ENCODE measurements at regions not wholly inside any gene's neighbourhood (a gene's known extent, or its start where the extent isn't known, plus 50 kb on each side); places are given as distances from the start of the nearest gene placed in this dataset.

DNA sequence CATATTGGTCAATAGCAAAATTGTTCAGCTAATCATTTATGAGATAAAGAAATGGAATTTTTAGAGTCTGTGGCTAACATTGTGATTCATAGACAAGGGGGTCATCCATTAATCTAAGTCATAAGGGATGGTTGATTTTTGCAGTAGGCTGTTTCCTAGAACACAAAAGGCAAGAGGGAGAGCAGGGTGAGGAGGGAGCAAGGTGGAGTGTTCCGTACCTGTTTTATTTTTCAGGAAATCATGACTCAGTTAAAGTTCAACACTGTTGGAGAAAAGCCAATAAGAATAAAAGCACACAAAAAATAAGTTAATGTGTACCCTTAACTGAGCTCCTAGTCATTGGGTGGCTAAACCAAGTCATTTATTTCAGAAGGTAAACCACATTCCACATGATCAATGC lies 512.4 kb upstream of the ATXN8OS start:
- no peak for DNase-seq
- 29 to 37% methylated on average over 1 of the region's 1 CpG for WGBS, 2 donors (ENCODE audit: low coverage in 1 of 2)
- H3K27me3 ChIP-seq: no peaks in the 10 kb centered on the region
- intact Hi-C loops (cut with DNase I; ENCODE audit: low total_unique reads) (no loop called here), in situ Hi-C loops (cut with MboI; ENCODE audit: low pct_ligation_motif_present in 1 of 4, low pct_unique_long_range_greater_than_20kb in 1 of 4, low sequenced_read_pairs in 3 of 4) (loop anchor here in 1 of 4 donors (25.0 kb wide), 1 partner anchor 267 kb away; no protein-coding TSS in a partner anchor)
- H3K9me3 ChIP-seq: no peaks in the 10 kb centered on the region
- H3K27ac ChIP-seq: no peak overlapping the region
- no peaks in the 10 kb centered on the region for H3K4me1 ChIP-seq
- TF ChIP-seq POLR2A (IDR thresholded peaks at IDR 0.05): no peak
- TF ChIP-seq POLR2AphosphoS5 (IDR thresholded peaks at IDR 0.05): no peak
- no peak for TF ChIP-seq EP300 (IDR thresholded peaks at IDR 0.05; ENCODE audit: low read depth)
- no peaks in the 10 kb centered on the region for H3K36me3 ChIP-seq
- H3K4me3 ChIP-seq: no peak overlapping the region

DNA sequence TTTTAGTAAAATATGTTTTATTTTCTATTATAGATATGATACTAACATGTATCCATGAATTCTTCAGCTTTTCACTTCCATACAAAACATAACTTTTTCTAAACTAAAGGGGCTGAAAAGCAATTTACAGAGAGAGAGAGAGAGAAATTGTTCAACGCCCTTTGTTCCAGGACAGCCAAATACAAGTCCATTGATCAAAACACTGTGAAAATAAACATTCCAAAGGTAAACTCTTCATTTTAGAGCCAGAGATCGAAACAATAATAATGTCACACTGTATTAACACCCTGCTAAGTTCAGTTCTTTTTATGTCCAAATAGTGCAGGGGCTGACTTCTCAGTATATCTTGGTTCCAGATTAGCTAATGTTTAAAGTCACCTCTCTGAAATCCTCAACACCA lies 516.2 kb upstream of the ATXN8OS start:
- intact Hi-C loops (cut with DNase I; ENCODE audit: low total_unique reads): no loop called here
- no peak overlapping the region for H3K27ac ChIP-seq
- no peaks in the 10 kb centered on the region for H3K27me3 ChIP-seq
- DNase-seq: no peak
- no peak overlapping the region for H3K4me3 ChIP-seq
- H3K4me1 ChIP-seq: no peaks in the 10 kb centered on the region
- WGBS, 2 donors (ENCODE audit: low coverage in 1 of 2): 52 to 61% methylated on average over 2 of the region's 2 CpGs
- no peaks in the 10 kb centered on the region for H3K9me3 ChIP-seq
- H3K36me3 ChIP-seq: no peaks in the 10 kb centered on the region
- no peak for TF ChIP-seq EP300 (IDR thresholded peaks at IDR 0.05; ENCODE audit: low read depth)
- TF ChIP-seq POLR2A (IDR thresholded peaks at IDR 0.05): no peak
- TF ChIP-seq POLR2AphosphoS5 (IDR thresholded peaks at IDR 0.05): no peak
- TF ChIP-seq, protein P1, sequence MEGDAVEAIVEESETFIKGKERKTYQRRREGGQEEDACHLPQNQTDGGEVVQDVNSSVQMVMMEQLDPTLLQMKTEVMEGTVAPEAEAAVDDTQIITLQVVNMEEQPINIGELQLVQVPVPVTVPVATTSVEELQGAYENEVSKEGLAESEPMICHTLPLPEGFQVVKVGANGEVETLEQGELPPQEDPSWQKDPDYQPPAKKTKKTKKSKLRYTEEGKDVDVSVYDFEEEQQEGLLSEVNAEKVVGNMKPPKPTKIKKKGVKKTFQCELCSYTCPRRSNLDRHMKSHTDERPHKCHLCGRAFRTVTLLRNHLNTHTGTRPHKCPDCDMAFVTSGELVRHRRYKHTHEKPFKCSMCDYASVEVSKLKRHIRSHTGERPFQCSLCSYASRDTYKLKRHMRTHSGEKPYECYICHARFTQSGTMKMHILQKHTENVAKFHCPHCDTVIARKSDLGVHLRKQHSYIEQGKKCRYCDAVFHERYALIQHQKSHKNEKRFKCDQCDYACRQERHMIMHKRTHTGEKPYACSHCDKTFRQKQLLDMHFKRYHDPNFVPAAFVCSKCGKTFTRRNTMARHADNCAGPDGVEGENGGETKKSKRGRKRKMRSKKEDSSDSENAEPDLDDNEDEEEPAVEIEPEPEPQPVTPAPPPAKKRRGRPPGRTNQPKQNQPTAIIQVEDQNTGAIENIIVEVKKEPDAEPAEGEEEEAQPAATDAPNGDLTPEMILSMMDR (IDR thresholded peaks at IDR 0.05): no peak
- in situ Hi-C loops (cut with MboI; ENCODE audit: low pct_ligation_motif_present in 1 of 4, low pct_unique_long_range_greater_than_20kb in 1 of 4, low sequenced_read_pairs in 3 of 4): loop anchor here in 1 of 4 donors (25.0 kb wide), 1 partner anchor 271 kb away; no protein-coding TSS in a partner anchor

DNA sequence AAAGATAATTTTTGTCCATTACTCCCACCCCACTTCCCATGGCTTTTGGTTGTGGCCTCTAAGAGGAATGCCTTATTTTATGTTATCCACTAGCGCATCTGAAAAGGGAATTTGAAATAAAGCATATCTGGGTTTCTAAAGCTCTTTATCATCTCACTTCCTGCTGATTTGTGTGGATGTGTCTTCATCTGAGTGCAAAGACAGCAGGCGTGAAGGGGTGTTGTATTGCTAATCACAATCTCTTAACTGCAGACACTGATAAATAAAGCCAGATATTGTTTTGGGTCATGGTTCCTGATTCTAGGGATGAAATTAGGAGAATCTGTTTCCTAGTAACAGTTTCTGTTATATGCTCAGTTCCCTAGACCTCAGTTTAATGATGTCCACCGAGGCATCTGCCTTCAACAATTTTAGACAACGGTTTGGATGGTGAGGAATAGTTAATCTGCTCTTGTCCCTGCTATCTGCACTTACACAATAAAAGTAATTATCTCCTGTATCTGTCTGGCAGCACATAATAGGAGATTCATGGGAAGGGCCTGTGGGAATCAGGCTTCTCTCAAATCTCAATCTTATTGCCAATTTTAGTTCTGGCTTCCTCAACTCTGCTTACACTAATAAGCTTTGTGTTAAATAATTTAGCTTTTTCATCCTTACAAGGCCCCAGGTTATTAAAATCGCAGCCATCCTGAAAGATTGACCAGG lies 517.9 kb upstream of the ATXN8OS start:
- intact Hi-C loops (cut with DNase I; ENCODE audit: low total_unique reads) (no loop called here), in situ Hi-C loops (cut with MboI; ENCODE audit: low pct_ligation_motif_present in 1 of 4, low pct_unique_long_range_greater_than_20kb in 1 of 4, low sequenced_read_pairs in 3 of 4) (loop anchor here in 1 of 4 donors (25.0 kb wide), 1 partner anchor 273 kb away; no protein-coding TSS in a partner anchor)
- TF ChIP-seq POLR2A (IDR thresholded peaks at IDR 0.05) (no peak), POLR2AphosphoS5 (IDR thresholded peaks at IDR 0.05) (no peak)
- 75 to 82% methylated on average over 2 to 5 of the region's 5 CpGs for WGBS, 2 donors (ENCODE audit: low coverage in 1 of 2)
- no peaks in the 10 kb centered on the region for H3K4me1 ChIP-seq
- H3K4me3 ChIP-seq: no peak overlapping the region
- no peaks in the 10 kb centered on the region for H3K27me3 ChIP-seq
- no peaks in the 10 kb centered on the region for H3K36me3 ChIP-seq
- no peak overlapping the region for H3K27ac ChIP-seq
- H3K9me3 ChIP-seq: no peaks in the 10 kb centered on the region
- no peak for DNase-seq

DNA sequence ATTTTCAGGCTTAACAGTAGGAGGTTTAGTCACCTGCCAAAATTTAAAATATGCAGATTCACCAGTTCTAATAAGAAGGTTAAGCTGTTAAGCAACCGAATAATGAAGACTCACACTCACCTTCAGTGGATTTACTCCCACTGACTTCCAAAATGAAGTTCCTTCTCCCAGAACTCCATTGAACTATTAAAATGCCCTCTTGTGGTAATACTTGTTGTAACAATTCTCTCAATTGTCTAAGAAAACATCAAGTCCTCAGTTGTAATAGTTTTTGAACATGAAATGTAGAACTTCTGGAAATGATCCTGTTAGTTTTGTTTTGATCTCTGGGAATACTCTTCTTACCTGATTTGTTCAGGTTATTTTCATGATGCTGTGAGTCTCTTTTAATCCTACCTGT lies 522.0 kb upstream of the ATXN8OS start:
- no peaks in the 10 kb centered on the region for H3K36me3 ChIP-seq
- no peaks in the 10 kb centered on the region for H3K9me3 ChIP-seq
- H3K27me3 ChIP-seq: no peaks in the 10 kb centered on the region
- H3K4me1 ChIP-seq: no peaks in the 10 kb centered on the region
- in situ Hi-C loops (cut with MboI; ENCODE audit: low pct_ligation_motif_present in 1 of 4, low pct_unique_long_range_greater_than_20kb in 1 of 4, low sequenced_read_pairs in 3 of 4): loop anchor here in 1 of 4 donors (25.0 kb wide), 1 partner anchor 277 kb away; no protein-coding TSS in a partner anchor
- no peak overlapping the region for H3K4me3 ChIP-seq
- H3K27ac ChIP-seq: no peak overlapping the region
- 83 to 90% methylated on average over 1 of the region's 1 CpG for WGBS, 2 donors (ENCODE audit: low coverage in 1 of 2)
- DNase-seq: no peak
- TF ChIP-seq, protein P1 (IDR thresholded peaks at IDR 0.05): no peak
- no peak for TF ChIP-seq EP300 (IDR thresholded peaks at IDR 0.05; ENCODE audit: low read depth)
- TF ChIP-seq POLR2AphosphoS5 (IDR thresholded peaks at IDR 0.05): no peak
- TF ChIP-seq POLR2A (IDR thresholded peaks at IDR 0.05): no peak
- intact Hi-C loops (cut with DNase I; ENCODE audit: low total_unique reads): no loop called here

DNA sequence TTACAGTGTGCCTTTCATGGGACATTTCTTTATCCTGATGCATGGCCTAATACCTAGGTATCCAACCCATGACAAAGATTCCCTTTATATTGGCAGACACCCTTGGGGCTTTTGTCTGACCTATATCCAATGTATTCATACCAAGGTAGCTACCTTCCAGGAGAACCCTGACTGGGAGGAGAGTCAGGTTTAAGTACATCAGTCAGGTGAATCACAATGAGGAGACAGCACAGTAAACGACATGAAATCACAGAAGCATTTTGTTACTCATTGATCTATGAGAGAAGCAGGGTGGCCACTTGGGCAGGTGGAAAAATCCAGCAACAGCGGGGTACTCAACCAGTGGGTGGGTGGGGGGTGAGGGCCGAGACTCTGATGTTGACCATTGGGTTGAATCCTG lies 527.4 kb upstream of the ATXN8OS start:
- 29 to 71% methylated on average over 1 to 3 of the region's 3 CpGs for WGBS, 2 donors (ENCODE audit: low coverage in 1 of 2)
- TF ChIP-seq, protein P1 (IDR thresholded peaks at IDR 0.05): no peak
- TF ChIP-seq POLR2A (IDR thresholded peaks at IDR 0.05): no peak
- no peak for TF ChIP-seq POLR2AphosphoS5 (IDR thresholded peaks at IDR 0.05)
- no peak for TF ChIP-seq EP300 (IDR thresholded peaks at IDR 0.05; ENCODE audit: low read depth)
- DNase-seq: no peak
- Histone ChIP-seq H3K36me3 (no peaks in the 10 kb centered on the region), H3K4me3 (no peak overlapping the region), H3K4me1 (no peaks in the 10 kb centered on the region), H3K27ac (no peak overlapping the region), H3K27me3 (no peaks in the 10 kb centered on the region), H3K9me3 (no peaks in the 10 kb centered on the region)
- intact Hi-C loops (cut with DNase I; ENCODE audit: low total_unique reads) (no loop called here), in situ Hi-C loops (cut with MboI; ENCODE audit: low pct_ligation_motif_present in 1 of 4, low pct_unique_long_range_greater_than_20kb in 1 of 4, low sequenced_read_pairs in 3 of 4) (loop anchor here in 1 of 4 donors (25.0 kb wide), 1 partner anchor 282 kb away; no protein-coding TSS in a partner anchor)

Data from transverse colon (tissue), 4 donors.